Prostate gland (tissue), 2 donors: ENCODE measurements at regions not wholly inside any gene's neighbourhood (a gene's known extent, or its start where the extent isn't known, plus 50 kb on each side); places are given as distances from the start of the nearest gene placed in this dataset.

Source experiments
- DNase-seq: peaks from one replicate; pipeline ENCODE4 v3.0.0-alpha.2; 2019; ENCODE audit warnings: low spot score
- H3K27ac ChIP-seq, 2 donors: fragments of 200-600 bp; sonication (generic); 2 replicates each; pipeline ENCODE4 v1.5.1; 2017 to 2019
- H3K27me3 ChIP-seq: fragments of 200-600 bp; sonication (generic); replicated peaks from 2 replicates; pipeline ENCODE4 v1.5.1; 2019; ENCODE audit not compliant: insufficient read depth
- H3K36me3 ChIP-seq, 2 donors: fragments of 200-600 bp; sonication (generic); 1 replicate in 1 of 2; 2 replicates in 1 of 2; pipeline versions ENCODE4 v1.5.1 to v1.8.1; 2017 to 2019
- H3K4me1 ChIP-seq: fragments of 200-600 bp; sonication (generic); replicated peaks from 2 replicates; pipeline ENCODE4 v1.5.1; 2019
- H3K4me3 ChIP-seq, 2 donors: fragments of 200-600 bp; sonication (generic); 2 replicates each; pipeline ENCODE4 v1.5.1; 2017 to 2019
- H3K9me3 ChIP-seq: fragments of 200-600 bp; sonication (generic); 2 replicates; pipeline ENCODE4 v1.5.1; 2017
- POLR2A ChIP-seq: fragments of 450-650 bp; IDR thresholded peaks from one replicate; pipeline ENCODE4 v1.6.1; 2016; ENCODE audit warnings: antibody characterized with exemption, mild to moderate bottlenecking
- POLR2AphosphoS5 ChIP-seq: sonication (generic); formaldehyde crosslinking; IDR thresholded peaks from one replicate; pipeline ENCODE4 v1.6.1; 2017; ENCODE audit warnings: antibody characterized with exemption
- WGBS: methylation state at CpG from one replicate; pipeline ENCODE4 v1.1.5; 2018; 5-methylcytosine and 5-hydroxymethylcytosine counted together
- intact Hi-C: fragments of 100-400 bp; cut with DNase I; formaldehyde crosslinking; loops from one replicate; pipeline ENCODE4 v1.14.2; 2022
- TF ChIP-seq, protein P1 (sequence below), 4 experiments: fragments of 200-600 bp in 2 of 4; fragments of 450-650 bp in 2 of 4; sonication (generic) in 2 of 4; IDR thresholded peaks; 1 replicate in 3 of 4; 2 replicates in 1 of 4; pipeline ENCODE4 v1.5.1; 2016 to 2019; ENCODE audit warnings: antibody characterized with exemption in 4 of 4, mild to moderate bottlenecking in 2 of 4, moderate library complexity in 2 of 4

DNA sequence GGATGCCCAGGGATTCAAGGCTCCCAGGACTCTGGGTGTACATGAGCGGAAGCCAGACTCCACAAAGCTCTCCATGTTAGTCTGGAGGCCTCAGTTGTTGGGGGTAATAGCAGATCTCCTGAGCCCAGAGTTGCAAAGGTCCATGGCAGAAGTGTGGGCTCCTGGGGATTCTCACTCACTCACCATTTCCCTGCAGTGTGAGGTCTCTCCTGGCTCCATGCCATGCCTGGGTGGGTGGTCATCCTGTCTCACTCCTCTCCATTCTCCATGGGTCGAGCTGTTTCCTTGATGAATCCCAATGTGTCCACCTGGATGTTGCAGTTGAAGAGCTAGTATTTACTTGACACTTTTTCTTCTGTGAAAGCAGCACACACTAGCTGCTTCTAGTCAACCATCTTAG lies 156.8 kb upstream of the LRRC7 start:
- Histone ChIP-seq H3K9me3 (no peaks in the 10 kb centered on the region), H3K27me3 (no peaks in the 10 kb centered on the region), H3K27ac (no peak overlapping the region), H3K36me3 (no peaks in the 10 kb centered on the region), H3K4me1 (no peaks in the 10 kb centered on the region), H3K4me3 (no peak overlapping the region)
- 68% methylated on average over 2 of the region's 2 CpGs for whole genome bisulfite sequencing
- intact Hi-C loops, result no loop called here
- no peak for TF ChIP-seq POLR2A
- TF ChIP-seq POLR2AphosphoS5, result no peak
- TF ChIP-seq, protein P1, sequence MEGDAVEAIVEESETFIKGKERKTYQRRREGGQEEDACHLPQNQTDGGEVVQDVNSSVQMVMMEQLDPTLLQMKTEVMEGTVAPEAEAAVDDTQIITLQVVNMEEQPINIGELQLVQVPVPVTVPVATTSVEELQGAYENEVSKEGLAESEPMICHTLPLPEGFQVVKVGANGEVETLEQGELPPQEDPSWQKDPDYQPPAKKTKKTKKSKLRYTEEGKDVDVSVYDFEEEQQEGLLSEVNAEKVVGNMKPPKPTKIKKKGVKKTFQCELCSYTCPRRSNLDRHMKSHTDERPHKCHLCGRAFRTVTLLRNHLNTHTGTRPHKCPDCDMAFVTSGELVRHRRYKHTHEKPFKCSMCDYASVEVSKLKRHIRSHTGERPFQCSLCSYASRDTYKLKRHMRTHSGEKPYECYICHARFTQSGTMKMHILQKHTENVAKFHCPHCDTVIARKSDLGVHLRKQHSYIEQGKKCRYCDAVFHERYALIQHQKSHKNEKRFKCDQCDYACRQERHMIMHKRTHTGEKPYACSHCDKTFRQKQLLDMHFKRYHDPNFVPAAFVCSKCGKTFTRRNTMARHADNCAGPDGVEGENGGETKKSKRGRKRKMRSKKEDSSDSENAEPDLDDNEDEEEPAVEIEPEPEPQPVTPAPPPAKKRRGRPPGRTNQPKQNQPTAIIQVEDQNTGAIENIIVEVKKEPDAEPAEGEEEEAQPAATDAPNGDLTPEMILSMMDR (IDR thresholded peaks at IDR 0.05), result no peak
- DNase-seq, result no peak

GRCh38 chr1:69411617-69412016 lies 156.1 kb upstream of the LRRC7 start:
- Histone ChIP-seq H3K9me3 (no peaks in the 10 kb centered on the region), H3K4me3 (no peak overlapping the region), H3K27ac (no peak overlapping the region), H3K27me3 (no peaks in the 10 kb centered on the region), H3K36me3 (no peaks in the 10 kb centered on the region), H3K4me1 (no peaks in the 10 kb centered on the region)
- no peak for DNase-seq
- intact Hi-C loops, result no loop called here
- TF ChIP-seq POLR2AphosphoS5 (no peak), POLR2A (no peak)
- TF ChIP-seq, protein P1 (IDR thresholded peaks at IDR 0.05), result no peak

DNA sequence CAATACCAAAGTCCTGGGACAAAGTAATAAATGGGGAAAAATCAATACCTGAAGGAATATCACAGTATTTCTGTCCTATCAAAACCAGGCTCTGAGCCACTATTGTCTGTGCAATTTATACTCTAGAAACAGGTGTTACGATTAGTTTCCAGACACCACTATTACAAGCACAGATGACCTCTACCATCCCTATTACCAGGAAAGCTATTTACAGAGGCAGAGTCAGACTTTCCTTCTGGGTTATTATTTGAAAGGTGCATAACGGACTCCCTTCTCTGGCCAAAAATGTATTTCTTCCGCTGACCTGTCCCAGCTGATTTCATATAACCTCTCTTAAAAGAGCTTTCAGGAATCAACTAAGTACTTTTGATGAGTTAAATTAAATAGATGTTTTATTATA lies 154.6 kb upstream of the LRRC7 start:
- H3K4me3 ChIP-seq, result no peak overlapping the region
- no peak overlapping the region for H3K27ac ChIP-seq

DNA sequence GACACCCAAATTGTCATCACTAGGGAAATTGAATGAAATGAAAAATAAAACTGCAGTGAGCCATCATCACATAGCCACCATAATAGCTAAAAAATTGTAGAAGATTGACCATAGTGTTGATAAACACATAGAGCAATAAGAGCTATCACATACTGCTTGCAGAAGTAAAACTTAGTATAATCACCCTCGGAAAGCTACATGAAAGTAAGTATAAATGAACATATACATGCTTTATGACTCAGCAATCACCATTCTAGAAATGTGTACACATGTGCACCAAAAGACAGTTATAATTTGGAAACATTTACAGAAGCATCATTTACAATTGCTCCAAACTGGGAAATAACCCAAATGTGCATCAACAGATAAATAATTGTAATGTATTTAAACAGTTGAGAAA lies 153.1 kb upstream of the LRRC7 start:
- TF ChIP-seq POLR2A, result no peak
- TF ChIP-seq, protein P1 (IDR thresholded peaks at IDR 0.05), result no peak
- no peak for TF ChIP-seq POLR2AphosphoS5
- no peak for DNase-seq
- H3K4me1 ChIP-seq, result no peaks in the 10 kb centered on the region
- no peaks in the 10 kb centered on the region for H3K27me3 ChIP-seq
- no peak overlapping the region for H3K27ac ChIP-seq
- no peaks in the 10 kb centered on the region for H3K9me3 ChIP-seq
- H3K4me3 ChIP-seq, result no peak overlapping the region
- intact Hi-C loops, result no loop called here
- H3K36me3 ChIP-seq, result no peaks in the 10 kb centered on the region
- WGBS, result 81% methylated on average over 1 of the region's 1 CpG

More for the DNA sequence above, 154.6 kb upstream of the LRRC7 start:
- H3K9me3 ChIP-seq, result no peaks in the 10 kb centered on the region
- no peak for DNase-seq
- no peaks in the 10 kb centered on the region for H3K4me1 ChIP-seq
- intact Hi-C loops, result no loop called here
- TF ChIP-seq, protein P1 (IDR thresholded peaks at IDR 0.05), result no peak
- TF ChIP-seq POLR2A, result no peak
- no peaks in the 10 kb centered on the region for H3K36me3 ChIP-seq
- 46% methylated on average over 3 of the region's 3 CpGs for WGBS
- no peaks in the 10 kb centered on the region for H3K27me3 ChIP-seq

GRCh38 chr1:69421286-69421685 lies 146.4 kb upstream of the LRRC7 start:
- Histone ChIP-seq H3K36me3 (no peaks in the 10 kb centered on the region), H3K4me1 (no peaks in the 10 kb centered on the region), H3K27ac (no peak overlapping the region), H3K9me3 (no peaks in the 10 kb centered on the region), H3K27me3 (no peaks in the 10 kb centered on the region), H3K4me3 (no peak overlapping the region)
- DNase-seq, result no peak
- 88% methylated on average over 2 of the region's 2 CpGs for WGBS
- TF ChIP-seq POLR2AphosphoS5, result no peak
- TF ChIP-seq, protein P1 (IDR thresholded peaks at IDR 0.05), result no peak
- no peak for TF ChIP-seq POLR2A
- intact Hi-C loops, result no loop called here
